PFSK-1 (cell line): ENCODE measurements at regions not wholly inside any gene's neighbourhood (a gene's known extent, or its start where the extent isn't known, plus 50 kb on each side); places are given as distances from the start of the nearest gene placed in this dataset.

Source experiments
- POLR2AphosphoS5 ChIP-seq: IDR thresholded peaks from 2 replicates; pipeline ENCODE4 v1.6.1; 2012; ENCODE audit warnings: low read depth, mild to moderate bottlenecking, control low read depth, low read length, moderate library complexity
- TAF1 ChIP-seq: IDR thresholded peaks from 2 replicates; pipeline ENCODE4 v1.6.1; 2012; ENCODE audit warnings: low read length, control low read depth, borderline replicate concordance; ENCODE audit not compliant: insufficient read depth

- TF ChIP-seq TAF1, result no peak
- TF ChIP-seq POLR2AphosphoS5, result no peak
Observed at GRCh38 chr9:24936117-24936516, 390.4 kb upstream of the IZUMO3 start.
